ENCODE measurements at regions not wholly inside any gene's neighbourhood (a gene's known extent, or its start where the extent isn't known, plus 50 kb on each side); places are given as distances from the start of the nearest gene placed in this dataset.

DNA sequence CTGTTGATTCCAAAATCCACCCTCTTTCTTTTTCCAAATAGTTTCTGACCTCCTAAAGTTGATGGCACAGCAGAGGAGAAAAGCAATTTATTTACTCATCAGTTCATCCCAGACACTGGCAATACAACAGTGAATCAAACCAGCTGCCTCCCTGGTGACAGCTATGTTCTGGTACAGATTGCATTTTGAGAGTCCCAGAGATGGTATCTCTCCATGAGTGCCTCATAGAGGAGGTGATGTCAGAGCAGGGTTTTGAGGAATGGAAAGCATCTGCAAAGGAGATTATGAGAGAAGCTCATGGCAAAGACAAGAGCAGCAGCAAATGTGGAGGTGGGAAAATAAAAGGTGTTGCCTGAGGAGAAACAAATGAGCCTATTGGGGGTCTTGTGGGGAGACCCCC lies 377.2 kb downstream of the MN1 start:
- Histone ChIP-seq H3K9me3 (replicated peaks in 1 of 3) (no peaks in the 10 kb centered on the region), H3K27me3 (no peaks in the 10 kb centered on the region), H3K4me3 (no peak overlapping the region), H3K4me1 (replicated peaks in 1 of 2) (no peaks in the 10 kb centered on the region), H3K36me3 (replicated peaks in 1 of 2) (no peaks in the 10 kb centered on the region), H3K27ac (no peak overlapping the region)
- no peak for DNase-seq
- TF ChIP-seq POLR2A (IDR thresholded peaks at IDR 0.05) (no peak), CTCF (IDR thresholded peaks at IDR 0.05) (no peak)
- intact Hi-C loops (cut with DNase I) = no loop called here

DNA sequence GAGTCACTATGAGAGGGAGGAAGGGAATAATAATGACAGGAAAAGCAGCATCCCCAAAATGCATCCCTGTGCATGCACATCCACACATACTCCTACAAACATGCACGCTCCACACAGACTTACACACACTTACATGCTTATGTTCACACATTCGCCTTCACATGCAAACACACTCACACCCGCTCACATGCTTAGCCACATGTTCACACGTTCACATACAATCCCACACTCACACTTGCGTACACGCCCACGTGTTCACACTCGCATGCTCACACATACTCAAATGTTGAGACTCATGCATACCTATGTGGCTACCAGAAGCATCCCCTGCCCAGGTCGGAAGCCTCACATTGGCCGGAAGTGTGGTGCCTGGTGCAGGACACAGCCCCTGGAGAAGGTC lies 372.1 kb downstream of the MN1 start:
- no peak overlapping the region for H3K4me3 ChIP-seq
- H3K9me3 ChIP-seq (replicated peaks in 1 of 3) = peaks cover 0 to 7% (median 0%) of the 10 kb centered on the region in 3 donors
- H3K27ac ChIP-seq = no peak overlapping the region
- H3K27me3 ChIP-seq = no peaks in the 10 kb centered on the region
- 82 to 87% (median 84%) methylated on average over 9 to 10 of the region's 10 CpGs for WGBS, 4 donors
- TF ChIP-seq CTCF (IDR thresholded peaks at IDR 0.05) (no peak), POLR2A (IDR thresholded peaks at IDR 0.05) (no peak)
- H3K36me3 ChIP-seq (replicated peaks in 1 of 2) = no peaks in the 10 kb centered on the region
- no peak for DNase-seq
- no peaks in the 10 kb centered on the region for H3K4me1 ChIP-seq (replicated peaks in 1 of 2)
- intact Hi-C loops (cut with DNase I) = no loop called here

DNA sequence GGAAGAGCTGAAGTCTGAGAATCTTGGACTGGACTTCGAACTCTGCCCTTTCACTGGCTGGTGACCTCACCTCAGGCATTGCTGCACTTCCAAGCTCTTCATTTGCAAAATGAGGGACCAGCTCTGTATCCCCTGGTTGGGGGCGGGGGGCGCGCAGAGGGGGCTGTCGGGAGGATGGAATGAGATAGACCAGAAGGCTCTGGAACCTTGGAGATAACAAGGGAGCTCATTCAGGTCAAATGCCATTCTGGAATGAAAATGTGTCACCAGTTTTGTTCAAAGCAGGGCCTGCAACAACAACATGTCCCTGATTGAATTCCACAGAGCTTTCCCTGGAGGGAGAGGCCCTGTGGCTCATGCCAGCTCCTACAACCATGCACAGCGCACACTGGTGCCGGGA lies 370.5 kb downstream of the MN1 start:
- peaks cover 0 to 7% (median 0%) of the 10 kb centered on the region in 3 donors for H3K9me3 ChIP-seq (replicated peaks in 1 of 3)
- no peak overlapping the region for H3K27ac ChIP-seq
- no peaks in the 10 kb centered on the region for H3K4me1 ChIP-seq (replicated peaks in 1 of 2)
- no peak overlapping the region for H3K4me3 ChIP-seq
- intact Hi-C loops (cut with DNase I) = no loop called here
- TF ChIP-seq CTCF (IDR thresholded peaks at IDR 0.05) (no peak), POLR2A (IDR thresholded peaks at IDR 0.05) (no peak)
- no peaks in the 10 kb centered on the region for H3K36me3 ChIP-seq (replicated peaks in 1 of 2)
- H3K27me3 ChIP-seq = no peaks in the 10 kb centered on the region
- no peak for DNase-seq
- WGBS, 4 donors = 63 to 98% (median 72%) methylated on average over 3 to 7 of the region's 7 CpGs

DNA sequence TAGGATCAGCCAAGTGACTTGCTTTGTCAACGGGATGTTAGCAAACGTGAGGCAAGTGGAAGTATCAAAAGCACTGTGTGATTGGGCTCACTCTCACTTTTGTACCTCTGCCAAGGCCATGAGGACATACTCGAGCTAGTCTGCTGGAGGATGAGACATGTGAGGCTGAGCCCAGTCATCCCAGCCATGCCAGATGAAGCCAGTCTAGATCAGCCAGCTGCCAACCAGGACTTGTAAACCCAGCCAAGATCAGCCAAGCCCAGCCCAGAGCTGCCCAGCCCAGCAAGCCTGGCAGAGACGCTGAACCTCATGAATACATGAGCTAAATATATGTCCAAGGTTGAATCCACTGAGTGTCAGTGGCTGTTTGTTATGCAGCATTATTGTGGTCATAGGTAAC lies 369.7 kb downstream of the MN1 start:
- no peak overlapping the region for H3K27ac ChIP-seq
- no peaks in the 10 kb centered on the region for H3K4me1 ChIP-seq (replicated peaks in 1 of 2)
- DNase-seq = no peak
- H3K36me3 ChIP-seq (replicated peaks in 1 of 2) = no peaks in the 10 kb centered on the region
- intact Hi-C loops (cut with DNase I) = no loop called here
- H3K27me3 ChIP-seq = no peaks in the 10 kb centered on the region
- 57 to 73% (median 70%) methylated on average over 3 to 4 of the region's 4 CpGs for WGBS, 4 donors
- TF ChIP-seq POLR2A (IDR thresholded peaks at IDR 0.05) (no peak), CTCF (IDR thresholded peaks at IDR 0.05) (no peak)
- no peak overlapping the region for H3K4me3 ChIP-seq
- peaks cover 0 to 7% (median 0%) of the 10 kb centered on the region in 3 donors for H3K9me3 ChIP-seq (replicated peaks in 1 of 3)

All from adrenal gland (tissue), 9 donors.